HG02885 (cell line): ENCODE measurements at regions not wholly inside any gene's neighbourhood (a gene's known extent, or its start where the extent isn't known, plus 50 kb on each side); places are given as distances from the start of the nearest gene placed in this dataset.

Experiments
- ATAC-seq: cut with Tn5 transposase; IDR thresholded peaks from one replicate; pipeline ENCODE4 v1.9.1; 2021; ENCODE audit warnings: mild to moderate bottlenecking; ENCODE audit not compliant: unreplicated experiment, poor library complexity

DNA sequence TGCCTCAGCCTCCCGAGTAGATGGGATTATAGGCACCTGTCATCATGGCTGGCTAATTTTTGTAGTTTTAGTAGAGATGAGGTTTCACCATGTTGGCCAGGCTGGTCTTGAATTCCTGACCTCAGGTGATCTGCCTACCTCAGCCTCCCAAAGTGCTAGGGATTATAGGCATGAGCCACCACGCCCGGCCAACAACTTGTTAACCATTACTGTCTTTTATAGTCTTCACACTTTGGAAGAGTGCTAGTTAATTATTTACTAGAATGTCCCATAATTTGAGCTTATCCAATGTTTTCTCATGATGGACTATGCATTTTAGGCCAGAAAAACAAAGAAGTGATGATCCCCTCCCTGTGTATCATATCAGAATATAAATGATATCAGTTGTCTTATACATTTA lies 288.6 kb upstream of the CBLB start:
- no peak for ATAC-seq

DNA sequence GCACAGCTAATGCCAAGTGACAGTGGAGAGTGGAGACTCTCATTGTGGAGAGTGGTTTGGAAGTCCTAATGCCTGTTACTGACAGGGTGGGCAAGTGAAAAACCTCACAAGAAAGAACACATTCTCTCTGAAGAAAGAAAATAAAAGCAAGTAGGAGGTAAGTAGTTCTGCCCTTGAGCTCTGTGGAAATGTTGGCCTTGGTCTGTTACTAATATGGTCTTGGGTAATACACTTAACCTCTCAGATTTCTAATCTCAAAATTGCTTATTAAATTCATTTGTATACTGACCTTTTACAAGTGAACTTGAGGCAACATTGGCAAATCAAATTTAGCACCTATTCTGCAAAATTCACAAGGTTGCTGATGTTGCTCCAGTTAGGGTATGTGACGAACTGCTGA lies 291.6 kb upstream of the CBLB start:
- ATAC-seq = no peak

DNA sequence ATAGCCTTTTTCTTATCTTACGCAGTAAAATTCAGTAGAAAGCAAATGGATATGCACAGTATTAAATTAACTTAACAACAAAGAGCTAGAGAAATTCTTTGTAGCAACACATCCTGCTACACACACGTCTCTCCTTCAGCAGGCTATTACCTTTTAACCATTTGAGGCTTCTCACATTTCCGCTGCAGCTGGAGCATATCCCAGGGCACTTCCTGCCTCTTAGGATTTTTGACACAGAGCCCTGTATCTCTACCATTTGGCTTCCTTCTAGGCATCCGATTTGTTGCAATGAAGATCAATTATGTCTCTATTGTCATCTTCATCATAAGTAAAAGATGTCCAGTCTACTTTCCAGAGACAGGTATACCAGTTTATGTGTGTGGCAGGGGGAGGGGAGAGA lies 292.4 kb upstream of the CBLB start:
- no peak for ATAC-seq

DNA sequence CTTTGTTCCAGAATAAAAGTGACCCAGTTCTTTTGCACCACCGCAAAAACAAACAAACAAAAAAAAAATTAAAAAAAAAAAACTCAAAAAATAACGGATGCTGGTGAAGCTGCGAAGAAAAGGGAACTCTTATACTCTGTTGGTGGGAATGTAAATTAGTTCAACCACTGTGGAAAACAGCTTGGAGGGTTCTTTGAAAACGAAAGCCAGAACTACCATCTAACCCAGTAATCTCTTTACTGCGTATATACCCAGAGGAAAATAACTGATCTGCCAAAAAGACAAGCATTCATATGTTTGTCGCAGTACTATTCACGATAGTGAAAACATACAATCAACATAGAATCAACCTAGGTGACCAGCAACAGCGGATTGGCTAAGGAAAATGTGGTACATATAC lies 298.9 kb upstream of the CBLB start:
- peak; percentile 71 for ATAC-seq

DNA sequence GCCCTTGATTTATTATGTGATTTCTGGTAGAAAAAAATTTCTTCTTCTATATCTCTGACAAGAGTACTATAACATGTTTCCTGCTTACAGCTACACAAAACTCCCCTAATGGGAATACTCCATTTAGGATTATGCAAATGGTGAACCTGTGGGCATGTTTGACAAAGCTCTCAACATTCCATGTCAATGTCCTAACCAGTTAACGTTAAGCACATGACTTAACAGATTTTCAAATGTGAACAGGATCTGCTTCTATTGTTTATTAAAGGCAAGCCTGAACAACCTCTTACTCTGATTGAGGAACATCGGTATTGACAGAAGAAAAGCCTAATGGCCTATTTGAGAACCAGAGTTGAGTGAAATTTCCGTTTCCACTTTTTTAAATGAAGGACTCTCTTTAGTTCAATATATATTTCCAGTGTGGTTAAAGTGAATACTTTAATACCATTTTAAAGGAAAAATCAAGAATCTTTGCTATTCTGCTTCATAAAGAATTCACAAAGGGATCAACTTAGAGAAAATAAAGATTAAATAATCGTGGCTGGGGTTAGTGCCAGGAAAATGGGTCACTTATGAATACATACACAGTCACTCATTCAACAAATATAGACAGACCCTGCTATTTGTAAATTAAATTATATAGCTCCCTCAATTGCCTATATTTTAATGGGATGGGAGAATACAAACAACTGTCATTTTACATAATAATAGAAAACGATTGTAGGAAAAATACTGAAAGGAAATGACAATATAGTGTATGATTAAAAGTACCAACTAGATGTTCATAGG lies 300.3 kb upstream of the CBLB start:
- no peak for ATAC-seq

DNA sequence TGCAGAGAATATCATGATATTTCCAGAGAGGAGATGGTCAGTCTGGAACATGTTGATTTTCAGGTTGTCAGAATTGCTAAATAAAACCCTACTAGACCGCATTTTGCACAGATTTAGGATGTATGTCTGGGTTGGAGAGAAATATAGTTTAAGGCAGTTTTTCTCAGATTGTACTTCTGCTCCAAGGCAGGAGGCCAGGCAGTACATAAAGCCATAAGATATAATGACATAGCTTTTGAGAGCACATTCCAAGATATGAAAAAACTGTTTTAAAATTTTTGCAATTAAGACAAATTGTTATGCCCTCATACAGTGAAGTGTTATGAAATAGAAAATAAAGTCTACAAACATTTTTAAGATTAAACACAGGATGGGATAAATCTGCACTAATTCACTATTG lies 301.8 kb upstream of the CBLB start:
- no peak for ATAC-seq

DNA sequence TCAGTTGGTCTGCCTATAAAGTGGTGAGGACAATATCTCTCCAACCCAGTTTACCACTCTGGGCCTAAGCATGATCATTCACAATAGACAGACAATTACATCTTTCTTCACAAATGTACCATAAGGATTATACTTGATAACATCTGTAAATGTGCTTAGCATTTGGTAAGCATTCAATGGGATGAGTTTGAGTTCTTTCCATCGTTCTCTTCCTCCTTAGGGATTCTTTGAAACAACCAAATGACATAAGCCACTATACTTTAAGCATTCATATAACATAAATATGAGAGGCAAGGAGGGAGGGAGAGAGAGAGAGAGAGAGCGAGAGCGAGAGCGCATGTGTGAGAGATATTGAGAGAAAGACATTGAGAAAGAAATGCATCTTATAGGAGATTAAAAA lies 303.3 kb upstream of the CBLB start:
- no peak for ATAC-seq

DNA sequence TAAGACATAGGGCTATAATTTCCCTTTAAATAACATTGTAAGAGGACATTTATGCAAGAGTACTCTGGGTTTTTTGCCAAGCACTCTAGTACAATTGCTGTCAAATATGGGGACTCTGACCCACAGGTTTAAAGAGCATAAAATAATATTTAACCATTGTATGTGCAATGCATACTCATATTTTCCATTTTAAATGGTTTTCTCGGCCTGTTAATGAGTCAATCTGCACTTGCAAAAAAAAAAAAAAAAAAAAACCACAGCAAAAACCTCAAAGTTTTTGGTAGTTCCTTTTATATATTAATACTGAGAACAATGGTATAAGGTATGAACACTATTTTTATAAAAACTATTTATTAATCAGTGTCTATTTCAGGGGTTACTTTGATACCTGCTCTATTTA lies 304.0 kb upstream of the CBLB start:
- ATAC-seq = peak; percentile 58

DNA sequence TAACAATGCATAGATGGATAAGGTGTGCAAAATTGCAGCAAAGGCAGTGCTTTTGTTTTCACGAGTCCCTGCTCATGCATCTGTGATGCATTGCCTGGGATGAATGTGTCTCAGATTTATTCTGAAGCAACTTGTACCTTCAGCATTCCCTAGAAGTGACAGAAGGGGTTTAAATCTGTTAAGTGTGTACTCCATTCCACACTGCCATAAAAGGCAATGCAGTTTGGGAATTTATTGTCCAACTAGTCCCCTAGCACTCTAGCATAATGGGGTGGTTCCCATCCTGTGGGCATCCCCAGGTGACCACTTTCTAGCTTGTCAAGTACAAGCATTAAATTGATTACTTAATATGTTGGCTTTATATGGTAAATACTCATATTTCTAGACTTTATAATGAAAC lies 306.5 kb upstream of the CBLB start:
- no peak for ATAC-seq

DNA sequence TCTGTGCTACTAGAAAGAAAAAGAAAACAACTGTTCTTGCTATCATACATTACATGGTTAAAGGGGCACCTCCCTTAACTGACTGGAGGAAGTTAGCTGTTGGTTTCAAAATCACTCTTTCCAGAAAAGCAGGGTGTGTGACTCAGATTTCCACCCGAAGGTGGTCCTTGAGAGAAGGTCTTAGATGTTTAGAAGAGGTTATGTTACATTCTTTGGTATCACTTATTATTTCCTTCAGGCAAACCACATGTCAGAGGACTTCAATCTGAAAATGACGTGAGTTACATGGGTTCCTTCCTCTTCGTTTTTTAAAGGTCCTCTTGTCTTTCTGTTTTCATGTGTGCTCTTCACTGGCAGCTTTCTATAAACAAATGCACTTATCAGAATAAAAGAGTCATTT lies 307.9 kb upstream of the CBLB start:
- peak; percentile 84 for ATAC-seq

DNA sequence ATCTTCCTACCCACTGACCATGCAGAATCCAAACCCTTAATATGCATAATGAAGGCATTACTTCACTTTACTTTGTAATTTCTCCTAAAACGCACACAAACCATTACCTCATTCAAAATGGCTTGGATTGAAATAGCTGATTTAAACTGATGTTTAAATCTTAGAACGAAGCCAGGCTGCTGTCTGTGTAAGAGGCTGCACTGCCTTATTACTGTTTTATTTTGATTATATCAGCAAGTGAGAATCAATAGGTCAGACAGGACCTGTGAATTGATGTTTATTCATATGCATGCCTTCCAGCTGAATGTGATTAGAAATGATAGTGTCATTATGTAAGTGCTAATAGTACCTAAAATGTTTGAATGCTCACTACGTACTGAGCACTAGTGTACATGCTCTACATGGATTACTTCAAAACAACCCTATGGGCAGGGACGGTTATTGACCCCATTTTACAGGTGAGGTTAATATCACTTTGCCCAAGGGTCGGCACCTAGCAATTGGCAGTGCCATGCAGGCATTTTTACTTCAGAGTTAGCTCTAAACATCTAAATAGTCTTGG lies 314.2 kb upstream of the CBLB start:
- no peak for ATAC-seq

DNA sequence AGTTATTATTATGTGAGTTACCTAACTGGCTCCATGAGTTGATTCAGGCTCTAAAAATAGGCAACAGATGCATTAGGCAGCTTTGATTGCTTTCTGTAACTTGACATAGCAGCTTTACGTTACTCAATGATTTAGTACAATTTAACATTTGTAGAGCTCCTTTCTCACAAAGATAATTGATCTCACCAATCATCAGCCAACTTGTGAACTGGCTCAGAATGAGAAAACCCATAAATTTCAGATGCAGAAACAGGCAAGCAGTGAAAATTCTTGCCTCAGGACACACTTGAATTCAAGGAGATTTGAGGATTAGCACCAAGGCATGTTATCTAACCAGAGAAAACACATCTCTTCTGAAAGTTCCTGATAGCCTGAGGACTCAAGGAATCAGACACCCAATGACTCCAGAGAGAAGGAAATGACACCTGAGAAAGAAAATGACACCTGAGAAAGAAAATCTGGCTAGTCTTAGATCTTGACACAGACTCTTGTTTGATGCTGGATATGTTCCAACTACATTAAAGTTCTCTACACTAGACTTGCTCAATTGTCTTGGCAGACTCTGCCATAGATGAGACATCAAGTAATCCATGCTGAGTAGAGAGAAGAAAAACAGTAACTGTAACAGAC lies 315.1 kb upstream of the CBLB start:
- ATAC-seq = peak; percentile 41

DNA sequence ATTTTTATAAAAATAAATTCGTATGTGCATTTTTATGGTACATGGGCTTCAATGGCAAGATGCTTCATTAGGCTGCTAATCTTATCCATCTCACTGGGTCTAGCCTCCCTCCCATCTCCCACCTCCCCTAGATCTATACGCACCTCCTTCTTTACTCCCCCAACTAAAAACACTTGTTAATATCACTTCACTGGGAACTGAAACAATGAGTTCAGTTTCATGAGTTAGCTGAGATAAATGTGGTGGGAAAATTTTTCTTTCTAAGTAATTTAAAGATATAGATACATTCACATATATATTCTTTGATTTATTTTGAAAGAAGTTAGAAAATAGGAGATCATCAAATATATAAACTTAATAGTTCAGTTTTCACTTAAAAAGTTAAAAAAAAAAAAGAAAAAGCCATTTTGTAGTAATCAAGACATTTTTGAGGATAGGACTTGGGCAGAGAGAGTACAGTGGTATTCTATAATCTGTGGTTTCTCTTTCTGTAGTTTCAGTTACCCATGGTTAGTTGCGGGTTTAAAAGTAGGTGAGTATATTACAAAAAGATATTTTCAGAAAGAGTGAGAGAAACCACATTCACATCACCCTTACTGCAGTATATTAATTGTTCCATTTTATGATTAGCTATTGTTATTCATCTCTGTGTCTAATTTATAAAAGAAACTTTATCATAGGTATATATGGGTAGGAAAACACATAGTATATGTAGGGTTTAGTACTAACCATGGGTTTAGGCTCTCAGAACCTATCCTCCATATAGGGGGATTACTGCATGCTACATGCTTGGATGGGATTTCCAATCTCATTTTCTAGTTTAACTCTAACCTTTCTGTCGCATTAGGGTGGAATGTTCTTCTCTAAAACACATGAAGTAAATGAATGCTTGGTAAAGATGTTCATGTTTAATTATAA lies 316.0 kb upstream of the CBLB start:
- ATAC-seq = peak; percentile 95

DNA sequence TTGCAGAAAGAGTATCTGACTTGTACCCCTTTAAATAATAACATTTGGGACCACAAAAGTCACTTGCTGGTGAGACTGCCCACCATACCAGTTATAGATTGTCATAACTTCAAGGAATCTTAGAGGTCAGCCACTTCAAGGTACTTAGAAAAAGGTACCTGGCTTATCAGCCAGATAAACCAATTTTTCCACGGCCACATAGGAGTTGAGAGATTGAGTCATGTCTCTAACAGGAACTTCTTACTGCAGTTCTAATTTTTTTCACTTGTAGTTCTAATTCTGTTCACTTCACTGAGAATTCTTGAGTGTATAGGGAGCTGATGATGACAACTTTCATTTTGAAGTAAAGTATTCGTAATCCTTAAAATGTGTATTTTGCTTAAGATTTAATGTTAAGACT lies 317.1 kb upstream of the CBLB start:
- ATAC-seq = no peak

DNA sequence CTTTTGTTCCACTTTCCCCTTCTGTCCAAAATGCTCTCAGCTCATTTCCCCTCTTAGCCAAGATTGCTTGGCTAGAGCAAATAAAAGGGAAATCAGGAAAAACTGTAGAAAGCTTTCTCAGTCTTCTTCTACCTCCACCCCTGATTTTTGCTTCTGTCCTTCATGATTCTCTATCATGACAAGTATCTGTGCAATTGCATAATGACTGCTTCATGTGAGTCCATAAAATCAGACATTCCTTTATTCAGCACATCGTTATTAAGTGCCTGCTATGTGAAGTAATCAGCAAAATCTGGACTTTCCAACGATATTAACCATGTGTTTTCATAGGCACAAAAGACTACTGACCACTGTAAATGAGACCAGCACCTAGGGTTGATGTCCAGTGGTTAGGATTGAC lies 321.5 kb upstream of the CBLB start:
- ATAC-seq = no peak

DNA sequence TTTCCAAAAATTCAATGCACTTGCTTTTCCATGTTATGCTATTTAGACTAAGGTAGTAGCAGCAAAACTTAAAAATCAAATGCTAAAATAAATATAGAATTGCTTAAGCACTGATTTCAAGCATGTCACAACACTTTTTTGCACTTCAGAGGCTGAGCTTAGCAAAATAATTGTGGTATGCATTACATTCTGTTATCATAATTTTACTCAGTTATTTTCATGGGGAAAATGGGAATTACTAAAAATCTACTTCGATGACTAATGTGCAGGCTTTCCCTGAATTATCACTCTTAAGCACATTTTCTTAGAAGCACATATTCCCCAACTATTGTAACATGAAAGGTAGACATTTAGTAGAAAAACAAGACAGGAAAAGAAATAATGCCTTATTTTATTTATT lies 322.4 kb upstream of the CBLB start:
- no peak for ATAC-seq

DNA sequence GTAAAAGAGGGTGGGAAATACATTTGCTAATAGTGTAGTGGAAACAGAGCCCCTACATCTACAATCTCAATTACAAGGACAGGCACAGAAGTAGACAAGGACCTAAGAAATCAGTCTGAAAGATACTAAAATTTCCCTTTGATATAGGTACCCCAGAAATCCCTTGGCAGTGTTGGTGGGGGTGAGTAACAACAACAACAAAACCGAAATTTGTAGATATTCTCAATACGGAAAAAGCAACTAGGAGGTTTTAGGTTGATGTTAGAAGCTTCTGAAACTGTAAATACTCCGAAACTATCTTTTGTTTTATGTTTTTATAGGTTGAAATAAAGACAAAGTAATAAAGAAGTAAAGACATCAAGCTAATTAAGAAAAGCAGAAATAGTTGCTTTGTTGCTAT lies 323.1 kb upstream of the CBLB start:
- no peak for ATAC-seq

DNA sequence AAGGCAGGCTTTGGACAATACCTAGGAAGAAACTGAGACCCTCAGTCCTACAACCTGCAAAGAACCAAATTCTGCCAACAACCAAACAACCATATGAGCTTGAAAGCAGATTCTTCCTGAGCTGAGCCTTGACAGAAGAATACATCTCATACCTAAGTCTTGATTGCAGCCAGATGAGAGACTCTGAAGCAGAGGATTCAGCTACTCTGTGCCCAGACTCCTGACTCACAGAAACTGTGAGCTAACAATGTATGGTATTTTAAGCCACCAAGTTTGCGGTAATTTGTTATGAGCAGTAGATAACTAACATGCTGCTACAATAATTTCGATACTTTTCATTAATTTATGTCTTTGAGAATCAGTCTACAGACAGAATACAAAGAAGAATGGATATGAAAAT lies 325.1 kb upstream of the CBLB start:
- ATAC-seq = no peak

DNA sequence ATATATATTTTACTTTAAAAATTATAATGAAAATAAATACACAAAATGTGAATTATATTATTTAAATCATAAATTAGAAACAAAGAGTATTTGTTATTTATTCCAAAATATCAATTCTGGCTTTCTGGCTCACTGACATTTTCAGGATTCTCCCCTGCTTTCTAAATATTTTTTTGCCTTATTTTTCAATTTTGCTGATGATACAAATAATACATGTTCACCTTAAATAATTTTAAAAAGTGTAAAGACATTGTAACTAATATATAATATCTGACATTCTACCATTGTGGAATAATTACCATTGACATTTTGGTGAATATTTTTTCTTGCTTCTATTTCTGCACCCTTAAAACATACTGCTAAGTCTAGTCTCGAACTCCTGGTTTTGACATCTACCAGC lies 325.9 kb upstream of the CBLB start:
- no peak for ATAC-seq

DNA sequence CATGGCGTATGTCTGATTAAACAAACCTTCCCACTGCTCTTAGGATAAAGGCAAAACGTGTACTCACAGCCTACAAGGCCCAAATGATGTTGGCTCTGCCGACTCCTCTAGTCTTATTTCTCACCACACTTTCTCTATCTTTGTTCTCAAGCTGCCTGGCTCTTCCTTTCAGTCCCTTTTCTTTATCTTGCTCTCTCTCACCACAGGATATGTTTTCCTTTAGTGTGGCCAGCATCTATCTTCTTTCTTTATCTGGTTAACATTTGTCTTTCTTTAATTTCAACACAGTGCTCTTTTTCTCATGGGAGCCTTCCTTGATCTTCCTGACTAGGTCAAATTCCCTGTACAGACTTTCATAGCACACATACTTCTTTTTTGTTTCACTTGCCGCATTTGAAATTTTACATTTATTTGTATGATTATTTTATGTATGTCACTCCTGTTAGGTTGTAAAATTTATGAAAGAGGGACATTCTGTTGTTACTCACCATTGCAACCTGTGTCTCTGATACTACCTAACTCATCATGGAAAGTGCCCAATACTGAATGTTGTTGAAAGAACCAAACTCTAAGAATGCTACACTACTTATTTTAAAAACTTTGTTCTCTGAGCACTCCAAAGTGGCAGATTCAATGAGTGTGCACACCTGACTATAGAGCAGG lies 328.9 kb upstream of the CBLB start:
- no peak for ATAC-seq
